HEK293T (cell line): ENCODE measurements at regions not wholly inside any gene's neighbourhood (a gene's known extent, or its start where the extent isn't known, plus 50 kb on each side); places are given as distances from the start of the nearest gene placed in this dataset.

ENCODE experiments used
- ARNT ChIP-seq: fragments of 450-650 bp; IDR thresholded peaks from 2 replicates; pipeline ENCODE4 v1.6.1; 2017; ENCODE audit warnings: mild to moderate bottlenecking
- BHLHE40 ChIP-seq: fragments of 450-650 bp; IDR thresholded peaks from 2 replicates; pipeline ENCODE4 v1.6.1; 2016; ENCODE audit warnings: mild to moderate bottlenecking, moderate library complexity, borderline replicate concordance
- ELF4 ChIP-seq: fragments of 450-650 bp; IDR thresholded peaks from 2 replicates; pipeline ENCODE4 v1.6.1; 2017; ENCODE audit warnings: antibody characterized with exemption
- FOXA1 ChIP-seq: fragments of 450-650 bp; IDR thresholded peaks from 2 replicates; pipeline ENCODE4 v1.6.1; 2016; ENCODE audit warnings: mild to moderate bottlenecking
- FOXK2 ChIP-seq: fragments of 450-650 bp; IDR thresholded peaks from 2 replicates; pipeline ENCODE4 v1.6.1; 2016; ENCODE audit warnings: mild to moderate bottlenecking
- FOXM1 ChIP-seq: fragments of 450-650 bp; IDR thresholded peaks from 2 replicates; pipeline ENCODE4 v1.6.1; 2017; ENCODE audit warnings: mild to moderate bottlenecking, borderline replicate concordance
- HDGF ChIP-seq: fragments of 450-650 bp; IDR thresholded peaks from 2 replicates; pipeline ENCODE4 v1.6.1; 2017; ENCODE audit warnings: antibody characterized with exemption, borderline replicate concordance
- LEF1 ChIP-seq: fragments of 450-650 bp; IDR thresholded peaks from 2 replicates; pipeline ENCODE4 v1.6.1; 2017; ENCODE audit warnings: mild to moderate bottlenecking, borderline replicate concordance
- SP1 ChIP-seq: fragments of 450-650 bp; IDR thresholded peaks from 2 replicates; pipeline ENCODE4 v1.6.1; 2017
- ZNF384 ChIP-seq: fragments of 450-650 bp; IDR thresholded peaks from 2 replicates; pipeline ENCODE4 v1.6.1; 2016

DNA sequence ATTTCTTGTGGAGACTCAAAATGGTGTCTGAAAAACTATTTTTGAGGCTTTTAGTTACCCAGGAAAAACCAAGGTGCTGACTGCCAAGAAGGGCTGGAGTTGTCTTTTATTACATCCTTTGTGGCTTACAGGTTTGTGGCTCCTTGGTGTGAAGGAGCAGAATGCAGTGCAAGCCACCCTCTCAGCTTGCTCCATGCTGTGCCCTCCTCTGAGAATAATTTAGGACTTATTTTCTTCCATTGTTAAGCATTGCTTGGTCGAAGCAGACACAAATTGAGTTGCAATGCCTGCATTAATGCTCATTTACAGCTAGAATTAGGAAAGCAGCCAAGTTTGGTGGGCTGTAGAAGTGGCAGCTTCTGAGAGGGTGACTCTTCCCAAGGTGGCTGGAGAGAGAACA, 272.2 kb downstream of the KIF4B start:
- TF ChIP-seq FOXK2 (no peak), ZNF384 (no peak), BHLHE40 (no peak), HDGF (no peak), SP1 (no peak), LEF1 (no peak), ARNT (no peak), FOXA1 (no peak), FOXM1 (no peak), ELF4 (no peak)
